HG03442 (cell line): ENCODE measurements at regions not wholly inside any gene's neighbourhood (a gene's known extent, or its start where the extent isn't known, plus 50 kb on each side); places are given as distances from the start of the nearest gene placed in this dataset.

Experiments used
- ATAC-seq: cut with Tn5 transposase; IDR thresholded peaks from one replicate; pipeline ENCODE4 v1.9.1; 2021; ENCODE audit warnings: mild to moderate bottlenecking, moderate library complexity; ENCODE audit not compliant: unreplicated experiment

- no peak for ATAC-seq
Observed at GRCh38 chr1:101316256-101316655, 79.4 kb downstream of the S1PR1 start.

GRCh38 chr1:101316799-101317198 is 80.0 kb downstream of the S1PR1 start:
- no peak for ATAC-seq

GRCh38 chr1:101317590-101317989 is 80.8 kb downstream of the S1PR1 start:
- ATAC-seq, result no peak

GRCh38 chr1:101323535-101323934 is 86.7 kb downstream of the S1PR1 start:
- ATAC-seq, result no peak

DNA sequence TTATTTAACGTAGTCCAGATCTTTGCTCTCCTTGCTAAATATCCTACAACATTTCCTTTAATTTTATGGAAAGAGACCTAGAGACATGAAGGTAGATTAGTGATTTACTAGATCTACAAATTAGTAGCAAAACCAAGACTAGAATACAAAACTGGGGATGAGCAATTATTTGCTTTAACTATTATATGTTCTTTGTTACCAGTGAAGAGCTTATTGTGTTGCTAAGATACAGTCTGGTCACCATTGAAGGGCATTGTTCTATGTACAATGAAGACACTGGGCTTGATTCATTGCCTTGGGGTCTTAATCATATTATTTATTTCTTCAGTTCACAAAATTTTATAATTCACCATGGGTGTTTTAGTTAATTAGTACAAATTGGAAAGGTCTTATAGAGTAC is 88.3 kb downstream of the S1PR1 start:
- no peak for ATAC-seq

GRCh38 chr1:101330427-101331130 is 93.8 kb downstream of the S1PR1 start:
- ATAC-seq, result no peak

- ATAC-seq, result no peak
Observed at GRCh38 chr1:101331794-101332193, 95.0 kb downstream of the S1PR1 start.

DNA sequence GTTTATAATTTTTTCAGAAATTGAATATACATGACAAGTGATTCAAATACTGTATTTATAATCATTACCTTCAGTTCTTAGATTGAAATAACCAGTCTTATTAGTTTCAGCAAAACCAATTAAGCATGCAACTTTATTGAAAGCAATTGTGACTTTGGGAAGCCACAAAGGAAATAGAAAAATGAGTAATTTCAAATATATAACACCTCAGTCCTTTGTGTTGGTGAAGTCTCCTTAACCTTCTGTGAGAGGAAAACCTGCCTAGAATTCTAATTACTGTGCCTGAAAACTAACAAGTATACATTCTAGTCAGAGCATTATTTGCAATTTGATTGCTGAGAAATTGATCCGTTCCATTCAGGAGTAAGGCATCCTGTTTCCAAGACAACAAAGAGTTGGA is 95.8 kb downstream of the S1PR1 start:
- no peak for ATAC-seq

- ATAC-seq, result no peak
Observed at GRCh38 chr1:101333186-101333585, 96.4 kb downstream of the S1PR1 start.

- no peak for ATAC-seq
Observed at GRCh38 chr1:101337968-101338367, 101.1 kb downstream of the S1PR1 start.

- no peak for ATAC-seq
Observed at GRCh38 chr1:101338714-101339430, 102.1 kb downstream of the S1PR1 start.

DNA sequence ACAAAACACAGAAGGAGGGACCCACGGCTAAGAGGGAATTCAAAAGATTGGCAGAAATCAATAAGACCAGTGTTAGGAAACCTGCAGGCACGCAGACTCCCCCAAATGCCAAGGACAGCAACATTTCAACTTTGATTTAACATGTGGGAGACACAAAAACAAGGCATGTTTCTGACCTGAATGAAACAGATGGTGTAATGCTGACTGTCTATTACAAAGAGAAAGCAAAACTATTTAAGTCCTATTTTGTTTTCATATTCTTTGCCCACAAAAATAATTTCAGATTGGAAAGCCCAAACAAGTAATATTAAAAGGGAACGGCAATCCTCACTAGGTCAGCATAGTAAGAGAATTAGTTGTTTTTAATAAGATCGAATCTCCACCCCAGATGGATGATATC is 107.9 kb downstream of the S1PR1 start:
- no peak for ATAC-seq

GRCh38 chr1:101346419-101346818 is 109.6 kb downstream of the S1PR1 start:
- no peak for ATAC-seq

- ATAC-seq, result no peak
Observed at GRCh38 chr1:101356013-101356412, 119.2 kb downstream of the S1PR1 start.

DNA sequence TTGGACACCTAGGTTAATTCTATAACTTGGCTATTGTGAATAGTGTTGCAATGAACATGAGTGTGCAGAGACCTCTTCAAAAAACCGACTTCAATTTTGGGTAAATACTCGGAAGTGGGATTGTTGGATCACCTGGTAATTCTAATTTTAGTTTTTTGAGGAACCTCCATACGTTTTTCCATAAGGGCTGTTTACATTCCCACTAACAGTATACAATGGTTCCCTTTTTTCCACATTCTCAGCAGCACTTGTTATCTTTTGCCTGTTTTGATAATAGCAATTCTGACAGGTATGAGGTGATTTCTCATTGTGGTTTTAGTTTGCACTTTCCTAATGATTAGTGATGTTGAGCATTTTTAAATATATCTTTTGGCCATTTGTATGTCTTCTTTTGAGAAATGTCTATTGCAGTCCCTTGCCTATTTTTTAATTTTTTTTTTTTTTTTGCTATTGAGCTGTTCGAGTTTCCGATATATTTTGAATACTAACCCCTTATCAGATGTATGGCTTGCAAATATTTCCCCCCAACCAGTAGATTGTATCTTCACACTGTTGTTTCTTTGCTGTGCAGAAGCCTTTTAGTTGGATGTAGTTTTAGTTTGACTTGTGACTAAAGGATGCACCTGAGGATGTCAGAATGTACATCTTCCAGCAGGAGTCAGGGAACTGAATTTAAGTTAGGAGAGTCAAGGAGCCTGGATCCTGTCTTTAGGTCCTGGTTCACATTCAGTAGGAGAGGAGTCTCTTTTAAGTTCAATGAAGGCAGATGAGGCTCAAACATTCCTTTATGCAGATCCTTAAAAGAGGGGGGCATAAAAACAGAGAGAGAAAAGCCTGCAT is 120.0 kb downstream of the S1PR1 start:
- ATAC-seq, result no peak

DNA sequence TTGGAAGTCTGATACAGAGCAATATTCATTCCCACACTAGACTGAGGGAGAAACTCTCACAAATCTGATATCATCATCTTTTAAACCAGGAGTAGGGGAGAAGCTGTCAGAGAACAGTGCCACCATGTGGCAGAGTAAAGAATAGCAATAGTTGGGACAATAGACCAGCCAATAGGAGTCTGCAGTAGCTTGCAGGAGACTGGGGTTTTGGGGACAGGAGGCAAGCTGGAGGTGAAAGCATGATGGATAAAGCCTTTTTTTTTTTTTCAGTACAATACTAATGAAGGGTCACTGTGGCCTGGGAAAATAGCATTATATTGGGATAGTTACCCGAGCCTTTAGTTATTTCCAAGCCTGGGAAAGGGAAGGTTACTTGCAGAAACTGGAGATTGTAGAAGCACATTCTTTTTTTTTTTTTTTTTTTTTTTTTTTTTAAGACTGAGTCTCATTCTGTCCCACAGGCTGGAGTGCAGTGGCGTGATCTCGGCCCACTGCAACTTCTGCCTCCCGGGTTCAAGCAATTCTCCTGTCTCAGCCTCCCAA is 120.7 kb downstream of the S1PR1 start:
- peak; percentile 96 for ATAC-seq

- ATAC-seq, result no peak
Observed at GRCh38 chr1:101360506-101360905, 123.7 kb downstream of the S1PR1 start.

GRCh38 chr1:101363891-101364318 is 127.1 kb downstream of the S1PR1 start:
- peak; percentile 40 for ATAC-seq

DNA sequence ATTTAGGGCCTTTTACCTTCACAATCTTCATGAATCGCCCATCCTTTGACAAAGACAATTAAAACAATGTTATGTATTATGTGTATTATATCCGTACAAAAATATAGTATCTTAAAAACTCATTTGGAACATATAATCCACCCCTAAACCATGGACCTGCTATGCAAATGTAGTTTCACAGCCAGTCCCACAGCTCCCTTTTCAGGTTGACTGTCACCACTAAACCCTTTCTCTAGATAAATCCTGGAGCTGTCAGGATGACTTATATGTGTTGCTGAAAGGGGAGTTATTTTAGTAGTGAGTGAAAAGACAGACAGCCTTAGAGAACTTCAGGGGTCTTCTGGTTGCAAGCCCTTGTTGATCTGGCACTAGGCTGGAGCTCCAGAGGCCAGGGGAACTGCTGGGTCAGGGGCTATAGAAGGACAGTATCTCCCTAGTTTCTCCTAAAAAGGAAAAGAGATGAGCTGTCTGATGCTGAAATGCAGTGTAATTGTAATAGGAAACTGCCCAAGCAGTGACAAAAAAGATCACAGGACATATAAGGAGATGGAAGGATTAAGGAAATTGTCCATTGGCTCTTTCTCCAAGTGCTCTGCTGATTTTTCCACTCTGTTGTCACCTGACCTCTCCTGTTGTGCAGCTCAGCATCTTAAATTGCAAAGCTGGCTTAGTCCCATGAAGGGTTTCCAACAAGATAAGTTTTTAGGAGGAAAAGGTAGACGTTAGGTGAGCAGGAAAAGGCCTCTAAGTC is 127.7 kb downstream of the S1PR1 start:
- ATAC-seq, result peak; percentile 78

GRCh38 chr1:101365186-101365585 is 128.4 kb downstream of the S1PR1 start:
- ATAC-seq, result no peak

- no peak for ATAC-seq
Observed at GRCh38 chr1:101365878-101366277, 129.1 kb downstream of the S1PR1 start.
